ENCODE measurements at regions not wholly inside any gene's neighbourhood (a gene's known extent, or its start where the extent isn't known, plus 50 kb on each side); places are given as distances from the start of the nearest gene placed in this dataset.

- no peak for TF ChIP-seq CTCF (IDR thresholded peaks at IDR 0.05; ENCODE audit: low read depth, low read length)
- no peak for TF ChIP-seq POLR2A (IDR thresholded peaks at IDR 0.05; ENCODE audit: extremely low read depth, insufficient read length)
- no peak for TF ChIP-seq MAX (IDR thresholded peaks at IDR 0.05; ENCODE audit: low read depth, low read length)
Measured at GRCh38 chr5:175382171-175382570, 61.8 kb downstream of the DRD1 start.

Measured in NB4 (cell line).